ENCODE measurements at regions not wholly inside any gene's neighbourhood (a gene's known extent, or its start where the extent isn't known, plus 50 kb on each side); places are given as distances from the start of the nearest gene placed in this dataset.

- TF ChIP-seq CTCF (IDR thresholded peaks at IDR 0.05), result no peak
- no peak for TF ChIP-seq POLR2A (IDR thresholded peaks at IDR 0.05)
Observed at GRCh38 chr2:17199741-17200140, 318.5 kb downstream of the RAD51AP2 start.

Measured in esophagus squamous epithelium (tissue), 4 donors.